ENCODE measurements at regions not wholly inside any gene's neighbourhood (a gene's known extent, or its start where the extent isn't known, plus 50 kb on each side); places are given as distances from the start of the nearest gene placed in this dataset.

GRCh38 chr14:44154446-44154845 lies 352.6 kb downstream of the FSCB start:
- no peak for ATAC-seq (ENCODE audit: insufficient number of reproducible peaks, low FRiP score, low read depth)
- Histone ChIP-seq H3K27me3 (replicated peaks; ENCODE audit: insufficient read depth) (no peaks in the 10 kb centered on the region), H3K27ac (no peak overlapping the region), H3K9me3 (no peaks in the 10 kb centered on the region), H3K36me3 (no peaks in the 10 kb centered on the region), H3K4me1 (ENCODE audit: control insufficient read depth in 1 of 2, low read depth in 2 of 2) (no peaks in the 10 kb centered on the region), H3K4me3 (no peak overlapping the region)
- TF ChIP-seq CTCF (IDR thresholded peaks at IDR 0.05), result no peak
- DNase-seq (ENCODE audit: low spot score), result no peak

GRCh38 chr14:44151130-44151820 lies 355.8 kb downstream of the FSCB start:
- Histone ChIP-seq H3K27ac (no peak overlapping the region), H3K4me3 (no peak overlapping the region), H3K27me3 (replicated peaks; ENCODE audit: insufficient read depth) (no peaks in the 10 kb centered on the region), H3K4me1 (ENCODE audit: control insufficient read depth in 1 of 2, low read depth in 2 of 2) (no peaks in the 10 kb centered on the region), H3K9me3 (no peaks in the 10 kb centered on the region), H3K36me3 (no peaks in the 10 kb centered on the region)
- no peak for ATAC-seq (ENCODE audit: insufficient number of reproducible peaks, low FRiP score, low read depth)
- no peak for TF ChIP-seq CTCF (IDR thresholded peaks at IDR 0.05)
- DNase-seq (ENCODE audit: low spot score), result no peak

GRCh38 chr14:44149597-44149996 lies 357.5 kb downstream of the FSCB start:
- Histone ChIP-seq H3K4me1 (ENCODE audit: control insufficient read depth in 1 of 2, low read depth in 2 of 2) (no peaks in the 10 kb centered on the region), H3K9me3 (no peaks in the 10 kb centered on the region), H3K36me3 (no peaks in the 10 kb centered on the region), H3K27me3 (replicated peaks; ENCODE audit: insufficient read depth) (no peaks in the 10 kb centered on the region), H3K27ac (no peak overlapping the region), H3K4me3 (no peak overlapping the region)
- no peak for ATAC-seq (ENCODE audit: insufficient number of reproducible peaks, low FRiP score, low read depth)
- no peak for DNase-seq (ENCODE audit: low spot score)
- no peak for TF ChIP-seq CTCF (IDR thresholded peaks at IDR 0.05)

GRCh38 chr14:44142006-44142405 lies 365.1 kb downstream of the FSCB start:
- DNase-seq (ENCODE audit: low spot score) (no peak), ATAC-seq (ENCODE audit: insufficient number of reproducible peaks, low FRiP score, low read depth) (no peak)
- Histone ChIP-seq H3K4me1 (ENCODE audit: control insufficient read depth in 1 of 2, low read depth in 2 of 2) (no peaks in the 10 kb centered on the region), H3K4me3 (no peak overlapping the region), H3K9me3 (no peaks in the 10 kb centered on the region), H3K36me3 (no peaks in the 10 kb centered on the region), H3K27ac (no peak overlapping the region), H3K27me3 (replicated peaks; ENCODE audit: insufficient read depth) (no peaks in the 10 kb centered on the region)
- TF ChIP-seq CTCF (IDR thresholded peaks at IDR 0.05), result no peak

GRCh38 chr14:44135972-44136371 lies 371.1 kb downstream of the FSCB start:
- Histone ChIP-seq H3K36me3 (no peaks in the 10 kb centered on the region), H3K4me1 (ENCODE audit: control insufficient read depth in 1 of 2, low read depth in 2 of 2) (no peaks in the 10 kb centered on the region), H3K27ac (no peak overlapping the region), H3K4me3 (no peak overlapping the region), H3K27me3 (replicated peaks; ENCODE audit: insufficient read depth) (no peaks in the 10 kb centered on the region), H3K9me3 (no peaks in the 10 kb centered on the region)
- ATAC-seq (ENCODE audit: insufficient number of reproducible peaks, low FRiP score, low read depth), result no peak
- no peak for TF ChIP-seq CTCF (IDR thresholded peaks at IDR 0.05)
- DNase-seq (ENCODE audit: low spot score), result no peak

Data from thoracic aorta (tissue), 2 donors.